Keratinocyte (primary cell): ENCODE measurements at regions not wholly inside any gene's neighbourhood (a gene's known extent, or its start where the extent isn't known, plus 50 kb on each side); places are given as distances from the start of the nearest gene placed in this dataset.

ENCODE experiments used
- DNase-seq: peaks from one replicate; pipeline ENCODE4 v3.0.0-alpha.2; 2011; ENCODE audit warnings: low read depth, missing footprints, low spot score
- FAIRE-seq: peaks from 2 replicates; lab custom pipeline; 2011; peaks lifted over from hg19 to GRCh38; lab: Jason Lieb, UNC
- H2AFZ ChIP-seq: 2 replicates; pipeline ENCODE4 v1.6.0; 2012; ENCODE audit warnings: low read length, control low read depth, inconsistent platforms; ENCODE audit not compliant: control insufficient read depth
- H3K27ac ChIP-seq: 2 replicates; pipeline ENCODE4 v1.5.1; 2011; ENCODE audit warnings: low read length; ENCODE audit not compliant: control insufficient read depth, insufficient read depth
- H3K27me3 ChIP-seq: 3 replicates; pipeline ENCODE4 v1.6.0; 2011; ENCODE audit warnings: low read length; ENCODE audit not compliant: control insufficient read depth, insufficient read depth; ENCODE audit errors: extremely low read depth
- H3K36me3 ChIP-seq, 2 experiments: 2 replicates in 1 of 2; 3 replicates in 1 of 2; pipeline ENCODE4 v1.5.1; 2011; ENCODE audit warnings: low read length in 2 of 2, mild to moderate bottlenecking in 1 of 2; ENCODE audit not compliant: control insufficient read depth in 2 of 2, insufficient read depth in 2 of 2; ENCODE audit errors: extremely low read depth in 1 of 2
- H3K4me1 ChIP-seq: 3 replicates; pipeline ENCODE4 v1.5.1; 2011; ENCODE audit warnings: low read length; ENCODE audit not compliant: control insufficient read depth, insufficient read depth; ENCODE audit errors: extremely low read depth
- H3K4me2 ChIP-seq: 3 replicates; pipeline ENCODE4 v1.6.0; 2011; ENCODE audit warnings: low read depth, low read length; ENCODE audit not compliant: control insufficient read depth, insufficient read depth; ENCODE audit errors: extremely low read depth
- H3K4me3 ChIP-seq, 3 experiments: fragments of 200-600 bp in 1 of 3; sonication (generic) in 1 of 3; 2 replicates in 2 of 3; 3 replicates in 1 of 3; pipeline ENCODE4 v1.5.1; 2011 to 2016; ENCODE audit warnings: low read length in 3 of 3, mild to moderate bottlenecking in 3 of 3, control low read depth in 2 of 3, inconsistent platforms in 1 of 3, low read depth in 1 of 3, mixed read lengths in 1 of 3, mixed run types in 1 of 3, moderate library complexity in 1 of 3; ENCODE audit not compliant: control insufficient read depth in 2 of 3, insufficient read depth in 2 of 3; ENCODE audit errors: extremely low read depth in 1 of 3
- H3K79me2 ChIP-seq: 2 replicates; pipeline ENCODE4 v1.6.0; 2012; ENCODE audit warnings: low read length; ENCODE audit not compliant: control insufficient read depth, insufficient read depth
- H3K9ac ChIP-seq: 3 replicates; pipeline ENCODE4 v1.6.0; 2011; ENCODE audit warnings: low read length; ENCODE audit not compliant: control insufficient read depth, insufficient read depth; ENCODE audit errors: extremely low read depth
- H3K9me1 ChIP-seq: 3 replicates; pipeline ENCODE4 v1.6.0; 2011; ENCODE audit warnings: low read length; ENCODE audit not compliant: control insufficient read depth, insufficient read depth; ENCODE audit errors: extremely low read depth
- H3K9me3 ChIP-seq: 2 replicates; pipeline ENCODE4 v1.5.1; 2012; ENCODE audit warnings: low read depth, low read length; ENCODE audit not compliant: control insufficient read depth
- H4K20me1 ChIP-seq: 3 replicates; pipeline ENCODE4 v1.6.0; 2011; ENCODE audit warnings: low read length; ENCODE audit not compliant: control insufficient read depth, insufficient read depth; ENCODE audit errors: extremely low read depth
- CTCF ChIP-seq, 3 experiments: IDR thresholded peaks in 1 of 3; conservative IDR thresholded peaks in 1 of 3; optimal IDR thresholded peaks in 1 of 3; 2 replicates in 2 of 3; 3 replicates in 1 of 3; pipeline versions ENCODE3 to v1.5.1; 2011; ENCODE audit warnings: low read length in 3 of 3, mild to moderate bottlenecking in 3 of 3, moderate library complexity in 2 of 3, control low read depth in 1 of 3, inconsistent platforms in 1 of 3; ENCODE audit not compliant: insufficient read depth in 2 of 3; ENCODE audit errors: extremely low read depth in 1 of 3
- EZH2 ChIP-seq: IDR thresholded peaks from one replicate; pipeline ENCODE4 v1.6.1; 2012; ENCODE audit warnings: inconsistent platforms, mild to moderate bottlenecking, low read length, moderate library complexity
- dilution Hi-C: fragments of 300-500 bp; cut with MboI; formaldehyde crosslinking; loops from one replicate; pipeline ENCODE4 v1.7.0; 2020; ENCODE audit warnings: low sequenced_read_pairs; ENCODE audit not compliant: extremely low pct_ligation_motif_present

GRCh38 chr1:24987875-24988557 lies 57.9 kb upstream of the RUNX3 start:
- TF ChIP-seq EZH2 (no peak), CTCF (optimal IDR thresholded peaks at IDR 0.05 in 1 of 3, IDR thresholded peaks at IDR 0.05 in 1 of 3, conservative IDR thresholded peaks at IDR 0.05 in 1 of 3; ENCODE audit: extremely low read depth in 1 of 3, insufficient read depth in 2 of 3, low read length in 3 of 3) (no peak)
- Histone ChIP-seq H3K9me3 (no peaks in the 10 kb centered on the region), H4K20me1 (no peaks in the 10 kb centered on the region), H3K4me3 (no peak overlapping the region), H3K4me1 (no peaks in the 10 kb centered on the region), H3K4me2 (no peak overlapping the region), H3K27ac (no peak overlapping the region), H3K9ac (no peak overlapping the region), H3K27me3 (peaks cover 7% of the 10 kb centered on the region), H3K36me3 (no peaks in the 10 kb centered on the region), H3K79me2 (no peaks in the 10 kb centered on the region), H3K9me1 (no peaks in the 10 kb centered on the region), H2AFZ (no peak overlapping the region)
- dilution Hi-C loops: loop anchor here (10.0 kb wide), 2 partner anchors 57 to 63 kb away; no protein-coding TSS in a partner anchor
- DNase-seq (no peak), FAIRE-seq (no peak)

GRCh38 chr1:24987424-24987823 lies 57.3 kb upstream of the RUNX3 start:
- Histone ChIP-seq H3K36me3 (no peaks in the 10 kb centered on the region), H3K9me1 (no peaks in the 10 kb centered on the region), H3K79me2 (no peaks in the 10 kb centered on the region), H3K4me2 (no peak overlapping the region), H3K4me3 (no peak overlapping the region), H3K9ac (no peak overlapping the region), H3K9me3 (no peaks in the 10 kb centered on the region), H3K27ac (no peak overlapping the region), H3K27me3 (peaks cover 7% of the 10 kb centered on the region), H4K20me1 (no peaks in the 10 kb centered on the region), H2AFZ (no peak overlapping the region), H3K4me1 (no peaks in the 10 kb centered on the region)
- FAIRE-seq (no peak), DNase-seq (no peak)
- TF ChIP-seq EZH2: no peak
- TF ChIP-seq CTCF (optimal IDR thresholded peaks at IDR 0.05 in 1 of 3, IDR thresholded peaks at IDR 0.05 in 1 of 3, conservative IDR thresholded peaks at IDR 0.05 in 1 of 3; ENCODE audit: extremely low read depth in 1 of 3, insufficient read depth in 2 of 3, low read length in 3 of 3): no peak
- dilution Hi-C loops: loop anchor here (10.0 kb wide), 2 partner anchors 57 to 63 kb away; no protein-coding TSS in a partner anchor
